SK-N-SH treated with all-trans-retinoic acid at 6 μM for 48 hours (cell line): ENCODE measurements at regions not wholly inside any gene's neighbourhood (a gene's known extent, or its start where the extent isn't known, plus 50 kb on each side); places are given as distances from the start of the nearest gene placed in this dataset.

Experiments
- ATAC-seq: fragments of 200-7000 bp; cut with Tn5 transposase; 3 replicates; pipeline ENCODE4 v1.9.1; 2020; ENCODE audit warnings: mild to moderate bottlenecking, moderate library complexity
- ARNTL ChIP-seq: fragments of 450-650 bp; formaldehyde crosslinking; IDR thresholded peaks from 2 replicates; pipeline ENCODE4 v1.5.0; 2020; ENCODE audit warnings: low read depth, mild to moderate bottlenecking, moderate library complexity, borderline replicate concordance
- BACH2 ChIP-seq: fragments of 250-450 bp; sonication (Bioruptor Pico); IDR thresholded peaks from 2 replicates; pipeline ENCODE4 v1.9.0; 2021; ENCODE audit warnings: mild to moderate bottlenecking, borderline replicate concordance
- CREB5 ChIP-seq: fragments of 250-450 bp; sonication (Bioruptor Pico); IDR thresholded peaks from 2 replicates; pipeline ENCODE4 v1.5.1; 2020; ENCODE audit warnings: low read depth, mild to moderate bottlenecking, moderate library complexity
- CSDC2 ChIP-seq: fragments of 250-450 bp; sonication (Bioruptor Pico); IDR thresholded peaks from 2 replicates; pipeline ENCODE4 v1.5.0; 2020; ENCODE audit warnings: mild to moderate bottlenecking, moderate library complexity
- CSRNP3 ChIP-seq: fragments of 250-450 bp; sonication (Bioruptor Pico); IDR thresholded peaks from 2 replicates; pipeline ENCODE4 v1.5.1; 2021; ENCODE audit warnings: mild to moderate bottlenecking, moderate library complexity
- ESRRG ChIP-seq: fragments of 250-450 bp; sonication (Bioruptor Pico); IDR thresholded peaks from 2 replicates; pipeline ENCODE4 v1.6.1; 2021; ENCODE audit warnings: mild to moderate bottlenecking
- GLIS3 ChIP-seq: fragments of 250-450 bp; sonication (Bioruptor Pico); IDR thresholded peaks from 2 replicates; pipeline ENCODE4 v1.5.0; 2020; ENCODE audit warnings: mild to moderate bottlenecking, moderate library complexity
- ISL1 ChIP-seq: fragments of 250-450 bp; sonication (Bioruptor Pico); IDR thresholded peaks from 2 replicates; pipeline ENCODE4 v2.1.2; 2022; ENCODE audit warnings: mild to moderate bottlenecking, moderate library complexity
- OSR1 ChIP-seq: fragments of 250-450 bp; sonication (Bioruptor Pico); IDR thresholded peaks from 2 replicates; pipeline ENCODE4 v1.8.0; 2022; ENCODE audit warnings: moderate library complexity, mild to moderate bottlenecking, inconsistent platforms
- PATZ1 ChIP-seq: fragments of 250-450 bp; sonication (Bioruptor Pico); IDR thresholded peaks from 2 replicates; pipeline ENCODE4 v1.8.0; 2020; ENCODE audit warnings: mild to moderate bottlenecking, moderate library complexity, borderline replicate concordance
- POU6F1 ChIP-seq: fragments of 250-450 bp; sonication (Bioruptor Pico); IDR thresholded peaks from 2 replicates; pipeline ENCODE4 v1.8.0; 2021; ENCODE audit warnings: low read depth, mild to moderate bottlenecking, moderate library complexity, borderline replicate concordance
- PPARA ChIP-seq: fragments of 250-450 bp; sonication (Bioruptor Pico); IDR thresholded peaks from 2 replicates; pipeline ENCODE4 v1.5.0; 2020; ENCODE audit warnings: mild to moderate bottlenecking, borderline replicate concordance
- RARB ChIP-seq: fragments of 250-450 bp; sonication (Bioruptor Pico); IDR thresholded peaks from 2 replicates; pipeline ENCODE4 v1.8.0; 2021; ENCODE audit warnings: mild to moderate bottlenecking, moderate library complexity
- SNAI2 ChIP-seq: fragments of 250-450 bp; sonication (Bioruptor Pico); IDR thresholded peaks from 2 replicates; pipeline ENCODE4 v1.5.0; 2020; ENCODE audit warnings: mild to moderate bottlenecking, moderate library complexity
- TCF4 ChIP-seq: fragments of 250-450 bp; sonication (Bioruptor Pico); IDR thresholded peaks from 2 replicates; pipeline ENCODE4 v1.8.0; 2021; ENCODE audit warnings: mild to moderate bottlenecking, moderate library complexity, borderline replicate concordance
- TOX ChIP-seq: fragments of 250-450 bp; sonication (Bioruptor Pico); IDR thresholded peaks from 2 replicates; pipeline ENCODE4 v1.8.0; 2021; ENCODE audit warnings: mild to moderate bottlenecking, moderate library complexity, borderline replicate concordance
- ZC3H10 ChIP-seq: fragments of 250-450 bp; sonication (Bioruptor Pico); IDR thresholded peaks from 2 replicates; pipeline ENCODE4 v1.5.1; 2021; ENCODE audit warnings: mild to moderate bottlenecking, moderate library complexity
- ZFP3 ChIP-seq: fragments of 250-450 bp; sonication (Bioruptor Pico); IDR thresholded peaks from 2 replicates; pipeline ENCODE4 v1.5.0; 2020; ENCODE audit warnings: mild to moderate bottlenecking, moderate library complexity
- ZFP30 ChIP-seq: fragments of 450-650 bp; formaldehyde crosslinking; IDR thresholded peaks from 2 replicates; pipeline ENCODE4 v1.5.0; 2022; ENCODE audit warnings: mild to moderate bottlenecking, moderate library complexity
- ZNF565 ChIP-seq: fragments of 450-650 bp; formaldehyde crosslinking; conservative IDR thresholded peaks from 2 replicates; pipeline ENCODE4 v1.5.0; 2020; ENCODE audit warnings: low read depth, mild to moderate bottlenecking, moderate library complexity
- ZNF70 ChIP-seq: fragments of 450-650 bp; formaldehyde crosslinking; IDR thresholded peaks from 2 replicates; pipeline ENCODE4 v1.5.0; 2020; ENCODE audit warnings: mild to moderate bottlenecking, moderate library complexity
- ZNF8 ChIP-seq: fragments of 450-650 bp; formaldehyde crosslinking; IDR thresholded peaks from 2 replicates; pipeline ENCODE4 v1.5.0; 2020; ENCODE audit warnings: mild to moderate bottlenecking, moderate library complexity

GRCh38 chr4:138032222-138032621 is 209.9 kb downstream of the SLC7A11 start:
- TF ChIP-seq CSDC2 (CRISPR knock-in tag): no peak
- no peak for TF ChIP-seq BACH2 (CRISPR knock-in tag)
- no peak for TF ChIP-seq CSRNP3 (CRISPR knock-in tag)
- TF ChIP-seq GLIS3 (CRISPR knock-in tag): no peak
- TF ChIP-seq SNAI2 (CRISPR knock-in tag): no peak
- no peak for TF ChIP-seq ZNF565 (CRISPR knock-in tag)
- TF ChIP-seq ZFP30 (CRISPR knock-in tag): no peak
- no peak for TF ChIP-seq POU6F1 (CRISPR knock-in tag)
- TF ChIP-seq PATZ1 (CRISPR knock-in tag): no peak
- no peak for TF ChIP-seq ZNF8 (CRISPR knock-in tag)
- no peak for TF ChIP-seq ZNF70
- TF ChIP-seq OSR1 (CRISPR knock-in tag): no peak
- no peak for TF ChIP-seq ZC3H10
- TF ChIP-seq ESRRG (CRISPR knock-in tag): no peak
- no peak for TF ChIP-seq RARB (CRISPR knock-in tag)
- TF ChIP-seq TCF4 (CRISPR knock-in tag): no peak
- no peak for TF ChIP-seq TOX
- no peak for TF ChIP-seq CREB5 (CRISPR knock-in tag)
- TF ChIP-seq ARNTL: no peak
- no peak for TF ChIP-seq ZFP3 (CRISPR knock-in tag)
- ATAC-seq: no peak

GRCh38 chr4:138030375-138030774 is 211.8 kb downstream of the SLC7A11 start:
- TF ChIP-seq PATZ1 (CRISPR knock-in tag): no peak
- no peak for TF ChIP-seq CREB5 (CRISPR knock-in tag)
- no peak for TF ChIP-seq TCF4 (CRISPR knock-in tag)
- no peak for TF ChIP-seq ZFP3 (CRISPR knock-in tag)
- TF ChIP-seq OSR1 (CRISPR knock-in tag): no peak
- TF ChIP-seq ZNF8 (CRISPR knock-in tag): no peak
- TF ChIP-seq ARNTL: no peak
- no peak for TF ChIP-seq BACH2 (CRISPR knock-in tag)
- TF ChIP-seq ISL1 (CRISPR knock-in tag): no peak
- TF ChIP-seq ESRRG (CRISPR knock-in tag): no peak
- no peak for TF ChIP-seq SNAI2 (CRISPR knock-in tag)
- TF ChIP-seq ZC3H10: no peak
- TF ChIP-seq POU6F1 (CRISPR knock-in tag): no peak
- no peak for TF ChIP-seq CSDC2 (CRISPR knock-in tag)
- TF ChIP-seq ZFP30 (CRISPR knock-in tag): no peak
- TF ChIP-seq PPARA: no peak
- no peak for TF ChIP-seq TOX
- no peak for ATAC-seq
